ENCODE measurements at regions not wholly inside any gene's neighbourhood (a gene's known extent, or its start where the extent isn't known, plus 50 kb on each side); places are given as distances from the start of the nearest gene placed in this dataset.
A peak's percentile ranks its signal among the peaks of the same experiment; 100 is the strongest.

DNA sequence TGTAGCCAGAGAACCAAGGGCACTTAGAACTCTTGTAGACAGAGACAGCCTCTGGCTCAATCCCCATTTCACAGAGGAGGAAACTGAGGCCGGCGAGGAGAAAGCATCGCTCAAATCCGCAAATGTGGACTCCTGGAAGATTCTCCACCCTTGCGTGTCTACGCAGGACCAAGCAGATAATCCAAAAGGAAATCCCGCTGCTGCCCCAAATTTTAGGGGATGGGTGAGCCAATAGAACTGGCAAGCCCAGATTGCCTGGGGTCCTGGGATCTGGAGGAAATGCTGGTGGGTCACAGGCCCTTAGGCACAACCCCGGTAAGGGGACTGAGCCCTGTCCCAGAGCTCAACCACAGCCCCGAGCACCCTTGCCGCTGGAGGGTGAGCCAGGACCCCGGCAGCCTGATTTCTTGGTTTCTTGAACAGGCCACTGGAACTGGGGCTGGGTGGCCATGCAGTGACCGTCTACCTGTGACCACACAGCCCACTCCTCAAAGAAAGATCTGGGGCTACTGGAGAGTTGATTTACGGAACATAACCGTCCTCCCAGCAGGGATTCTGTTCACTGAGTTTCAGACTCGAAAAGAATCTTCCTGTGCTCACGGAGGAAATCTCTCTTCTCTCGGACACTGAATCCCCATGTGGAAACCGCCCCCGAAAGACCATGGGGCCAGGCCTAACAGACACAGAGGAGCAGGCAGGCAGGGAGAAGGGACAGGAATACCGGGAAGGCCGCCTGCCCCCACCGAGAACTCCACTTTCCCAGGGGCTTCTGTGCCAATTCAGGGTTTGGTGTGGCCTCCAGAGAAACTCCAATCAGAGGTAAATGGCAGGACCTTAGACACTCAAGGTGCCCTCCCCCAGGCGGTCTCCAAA, 238.4 kb downstream of the NPHP4 start:
- TF ChIP-seq POLR2AphosphoS5 (IDR thresholded peaks at IDR 0.05) (no peak), POLR2A (IDR thresholded peaks at IDR 0.05) (no peak)
- TF ChIP-seq, protein P1, sequence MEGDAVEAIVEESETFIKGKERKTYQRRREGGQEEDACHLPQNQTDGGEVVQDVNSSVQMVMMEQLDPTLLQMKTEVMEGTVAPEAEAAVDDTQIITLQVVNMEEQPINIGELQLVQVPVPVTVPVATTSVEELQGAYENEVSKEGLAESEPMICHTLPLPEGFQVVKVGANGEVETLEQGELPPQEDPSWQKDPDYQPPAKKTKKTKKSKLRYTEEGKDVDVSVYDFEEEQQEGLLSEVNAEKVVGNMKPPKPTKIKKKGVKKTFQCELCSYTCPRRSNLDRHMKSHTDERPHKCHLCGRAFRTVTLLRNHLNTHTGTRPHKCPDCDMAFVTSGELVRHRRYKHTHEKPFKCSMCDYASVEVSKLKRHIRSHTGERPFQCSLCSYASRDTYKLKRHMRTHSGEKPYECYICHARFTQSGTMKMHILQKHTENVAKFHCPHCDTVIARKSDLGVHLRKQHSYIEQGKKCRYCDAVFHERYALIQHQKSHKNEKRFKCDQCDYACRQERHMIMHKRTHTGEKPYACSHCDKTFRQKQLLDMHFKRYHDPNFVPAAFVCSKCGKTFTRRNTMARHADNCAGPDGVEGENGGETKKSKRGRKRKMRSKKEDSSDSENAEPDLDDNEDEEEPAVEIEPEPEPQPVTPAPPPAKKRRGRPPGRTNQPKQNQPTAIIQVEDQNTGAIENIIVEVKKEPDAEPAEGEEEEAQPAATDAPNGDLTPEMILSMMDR (IDR thresholded peaks at IDR 0.05), result no peak
- H3K4me3 ChIP-seq, result no peak overlapping the region
- H3K27me3 ChIP-seq, result peaks cover 0 to 44% of the 10 kb centered on the region in 2 donors
- peak in 1 of 2 donors; percentile 45 for DNase-seq (ENCODE audit: low spot score in 2 of 2)
- H3K9me3 ChIP-seq, result no peaks in the 10 kb centered on the region
- no peak overlapping the region for H3K27ac ChIP-seq
- intact Hi-C loops (cut with DNase I; ENCODE audit: low total_unique reads), result no loop called here
- no peaks in the 10 kb centered on the region for H3K36me3 ChIP-seq
- no peaks in the 10 kb centered on the region for H3K4me1 ChIP-seq

DNA sequence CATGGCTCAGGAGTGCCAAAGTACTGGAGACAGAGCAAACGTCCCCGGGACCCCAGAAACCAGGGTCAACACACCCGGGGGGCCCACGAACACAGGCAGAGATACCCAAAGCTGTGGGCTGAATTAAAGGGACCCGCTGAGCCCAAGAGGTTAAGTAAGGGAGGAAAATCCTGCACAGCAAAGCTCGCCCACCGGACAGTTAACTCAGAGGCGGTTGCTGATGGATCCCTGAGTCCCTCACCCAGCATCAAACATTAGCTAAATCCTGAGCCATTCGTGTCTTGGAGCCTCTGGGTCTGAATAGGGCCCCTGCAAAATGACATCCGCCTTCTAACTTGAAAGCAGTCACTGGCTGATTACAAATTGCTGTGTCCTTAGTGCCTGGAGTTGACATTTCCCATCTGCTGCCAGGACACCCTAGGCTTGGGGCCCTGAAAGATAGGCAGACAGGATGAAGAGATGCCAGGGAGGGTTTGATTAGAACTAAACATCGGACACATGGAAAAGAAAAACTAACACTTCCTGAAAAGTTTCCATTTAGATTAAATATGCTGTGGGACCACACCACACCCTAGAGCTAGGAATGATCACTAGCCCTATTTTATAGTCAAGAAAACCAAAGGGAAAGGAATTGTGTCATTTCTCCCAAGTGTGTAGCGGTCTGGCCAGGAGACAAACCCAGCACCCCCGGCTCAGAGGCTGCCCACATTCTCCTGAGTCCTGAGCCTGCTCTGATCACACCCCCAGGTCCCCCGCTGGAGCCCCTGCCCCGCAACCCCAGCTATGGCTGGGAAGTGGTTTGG, 239.3 kb downstream of the NPHP4 start:
- no peak overlapping the region for H3K27ac ChIP-seq
- H3K27me3 ChIP-seq, result peaks cover 0 to 52% of the 10 kb centered on the region in 2 donors
- H3K4me3 ChIP-seq, result no peak overlapping the region
- intact Hi-C loops (cut with DNase I; ENCODE audit: low total_unique reads), result no loop called here
- DNase-seq (ENCODE audit: low spot score in 2 of 2), result peak in 1 of 2 donors; percentile 17
- no peaks in the 10 kb centered on the region for H3K9me3 ChIP-seq
- no peaks in the 10 kb centered on the region for H3K4me1 ChIP-seq
- TF ChIP-seq POLR2AphosphoS5 (IDR thresholded peaks at IDR 0.05) (no peak), POLR2A (IDR thresholded peaks at IDR 0.05) (no peak)
- TF ChIP-seq, protein P1 (IDR thresholded peaks at IDR 0.05), result no peak
- no peaks in the 10 kb centered on the region for H3K36me3 ChIP-seq

DNA sequence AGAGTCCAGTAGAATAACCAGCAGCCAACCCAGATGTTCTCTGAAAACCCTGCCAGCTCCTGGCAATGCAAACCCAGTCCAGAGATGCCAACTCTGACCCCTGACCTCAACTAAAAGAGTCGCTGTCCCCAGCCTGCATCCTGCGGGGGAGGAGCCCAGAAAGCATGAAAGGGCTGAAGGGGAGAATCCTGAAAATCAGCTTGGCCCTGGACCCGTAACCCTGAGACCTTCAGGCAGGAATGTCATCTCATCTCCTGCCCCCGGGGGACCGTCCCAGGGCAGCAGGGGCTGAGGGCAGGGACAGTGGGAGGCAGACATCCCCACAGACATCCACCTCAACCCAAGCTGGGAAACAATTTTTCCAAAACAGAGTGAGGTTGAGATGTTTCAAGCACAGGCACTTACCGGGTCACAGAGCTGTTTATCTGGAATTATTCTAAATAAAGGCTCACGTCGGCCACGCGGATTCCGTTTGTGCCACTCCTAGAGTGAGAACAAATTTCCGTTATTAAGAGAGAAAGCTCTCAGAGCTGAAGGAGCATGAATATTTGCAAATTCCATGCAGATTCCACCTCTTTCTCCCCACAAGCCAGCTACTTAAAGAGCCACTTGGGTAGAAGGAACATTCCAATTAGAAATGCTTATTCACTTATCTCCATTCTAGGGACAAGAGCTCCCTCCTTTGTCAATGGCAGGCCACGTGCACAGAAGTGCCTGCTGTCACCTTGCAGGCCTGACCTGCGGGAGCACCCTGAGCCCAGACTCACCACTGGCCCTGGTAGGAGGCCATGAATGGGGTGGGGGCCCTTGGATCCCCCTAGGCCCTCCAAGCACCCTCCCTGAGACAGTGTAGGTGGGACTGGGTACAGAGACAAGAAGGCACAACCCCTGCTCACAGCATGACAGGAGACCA, 240.1 kb downstream of the NPHP4 start:
- H3K9me3 ChIP-seq, result no peaks in the 10 kb centered on the region
- H3K4me3 ChIP-seq, result no peak overlapping the region
- peaks cover 0 to 57% of the 10 kb centered on the region in 2 donors for H3K27me3 ChIP-seq
- intact Hi-C loops (cut with DNase I; ENCODE audit: low total_unique reads), result no loop called here
- no peak overlapping the region for H3K27ac ChIP-seq
- peak in 1 of 2 donors; percentile 19 for DNase-seq (ENCODE audit: low spot score in 2 of 2)
- no peaks in the 10 kb centered on the region for H3K4me1 ChIP-seq
- TF ChIP-seq POLR2A (IDR thresholded peaks at IDR 0.05), result no peak
- TF ChIP-seq, protein P1 (IDR thresholded peaks at IDR 0.05), result no peak
- no peak for TF ChIP-seq POLR2AphosphoS5 (IDR thresholded peaks at IDR 0.05)
- no peaks in the 10 kb centered on the region for H3K36me3 ChIP-seq

DNA sequence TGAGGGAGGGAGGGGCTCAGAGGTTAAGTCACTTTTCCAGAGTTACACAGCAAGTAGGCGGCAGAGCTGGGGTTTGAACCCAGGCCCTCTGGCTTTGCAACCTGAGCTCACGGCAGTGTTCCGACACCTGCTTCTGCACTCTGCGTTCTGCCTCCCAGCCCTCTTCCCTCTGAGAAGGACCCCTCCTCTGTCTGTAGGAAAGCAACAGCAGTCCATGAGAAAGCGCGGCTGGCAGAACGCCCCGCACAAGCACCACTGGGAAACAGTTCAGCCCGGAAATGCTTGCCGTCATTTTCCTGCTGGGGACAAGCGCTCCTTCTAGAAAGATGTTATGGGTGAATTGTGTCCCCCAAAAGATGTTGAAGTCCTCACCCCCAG, 241.1 kb downstream of the NPHP4 start:
- Histone ChIP-seq H3K4me3 (no peak overlapping the region), H3K4me1 (no peaks in the 10 kb centered on the region), H3K27me3 (peaks cover 0 to 67% of the 10 kb centered on the region in 2 donors), H3K36me3 (no peaks in the 10 kb centered on the region), H3K27ac (no peak overlapping the region), H3K9me3 (no peaks in the 10 kb centered on the region)
- TF ChIP-seq POLR2AphosphoS5 (IDR thresholded peaks at IDR 0.05) (no peak), POLR2A (IDR thresholded peaks at IDR 0.05) (no peak)
- TF ChIP-seq, protein P1 (IDR thresholded peaks at IDR 0.05), result no peak
- peak in 1 of 2 donors; percentile 46 for DNase-seq (ENCODE audit: low spot score in 2 of 2)
- intact Hi-C loops (cut with DNase I; ENCODE audit: low total_unique reads), result no loop called here

Data from breast epithelium (tissue), 4 donors.